GOT3 (cell line): ENCODE measurements at regions not wholly inside any gene's neighbourhood (a gene's known extent, or its start where the extent isn't known, plus 50 kb on each side); places are given as distances from the start of the nearest gene placed in this dataset.
"Not testable (repeated sequence)": the region's sequence is repeated elsewhere in the genome, so short reads cannot be mapped to it uniquely, and the experiment has no call there.

ENCODE experiments used
- DNase-seq: peaks from one replicate; lab custom pipeline; 2025; ENCODE audit warnings: mixed read lengths; lab: John Stamatoyannopoulos, UW

DNA sequence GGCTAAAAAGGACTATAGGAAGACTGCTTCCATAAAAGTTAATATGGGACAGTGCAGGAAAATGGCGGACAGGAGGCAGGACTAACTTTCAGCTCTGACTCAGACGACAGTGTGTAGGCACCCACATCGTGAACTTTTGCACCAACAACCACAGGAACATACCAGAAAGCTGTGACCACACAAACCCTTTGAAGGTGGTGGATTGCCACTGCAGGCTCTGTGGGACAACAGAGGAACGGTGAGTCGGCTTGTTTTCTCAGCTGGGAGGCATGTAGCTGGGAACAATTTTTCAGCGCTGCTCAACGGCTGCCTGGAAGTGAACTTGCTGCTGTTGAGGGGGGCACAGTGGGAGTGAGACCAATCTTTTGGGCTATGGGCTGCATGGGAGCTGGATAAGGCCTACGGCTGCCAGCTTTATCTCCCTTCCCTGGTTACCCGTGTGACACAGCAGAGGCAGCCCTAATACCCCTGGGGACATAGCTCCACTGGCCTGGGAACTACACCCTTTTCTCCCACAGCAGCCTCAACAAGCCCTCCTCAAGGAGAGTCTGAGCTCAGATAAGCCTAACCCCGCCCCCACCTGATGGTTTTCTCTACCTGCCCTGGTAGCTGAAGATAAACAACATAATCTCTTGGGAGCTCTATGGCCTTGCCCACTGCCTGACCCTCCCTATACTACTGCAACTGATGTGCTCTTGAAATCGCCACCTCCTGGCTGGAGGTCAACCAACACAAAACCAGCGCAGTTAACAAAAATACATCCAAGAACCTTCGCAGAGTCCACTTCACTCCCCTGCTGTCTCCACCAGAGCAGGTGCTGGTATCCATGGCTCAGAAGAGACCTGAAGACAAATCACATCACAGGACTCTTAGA, 1537.0 kb downstream of the C4orf33 start:
- DNase-seq: no peak

GRCh38 chr4:130636486-130636885, 1540.5 kb downstream of the C4orf33 start:
- no peak for DNase-seq

- DNase-seq: no peak
Observed at GRCh38 chr4:130640592-130640991, 1544.6 kb downstream of the C4orf33 start.

- DNase-seq: no peak
Observed at GRCh38 chr4:130646886-130647285, 1550.9 kb downstream of the C4orf33 start.

- DNase-seq: no peak
Observed at GRCh38 chr4:130648570-130648969, 1552.6 kb downstream of the C4orf33 start.

GRCh38 chr4:130653842-130654241, 1557.9 kb downstream of the C4orf33 start:
- no peak for DNase-seq

DNA sequence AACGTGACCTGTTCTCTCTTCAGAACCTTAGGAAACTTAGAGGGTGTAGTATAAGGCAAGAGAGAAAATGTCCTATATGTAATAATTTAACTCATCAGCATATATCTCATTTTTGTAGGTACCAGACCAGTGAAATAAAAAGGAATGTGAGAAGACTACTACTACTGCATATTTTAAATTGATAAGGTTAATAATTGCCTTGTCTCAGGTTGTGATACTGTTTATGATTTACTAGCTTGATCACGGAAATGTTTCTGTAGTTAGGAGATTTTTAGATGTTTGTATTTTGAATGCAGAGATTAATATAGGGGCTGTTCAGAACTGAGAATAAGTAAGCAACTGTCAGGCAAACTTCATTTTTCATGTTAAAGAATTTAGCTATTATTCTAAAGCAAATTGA, 1563.4 kb downstream of the C4orf33 start:
- DNase-seq: no peak

DNA sequence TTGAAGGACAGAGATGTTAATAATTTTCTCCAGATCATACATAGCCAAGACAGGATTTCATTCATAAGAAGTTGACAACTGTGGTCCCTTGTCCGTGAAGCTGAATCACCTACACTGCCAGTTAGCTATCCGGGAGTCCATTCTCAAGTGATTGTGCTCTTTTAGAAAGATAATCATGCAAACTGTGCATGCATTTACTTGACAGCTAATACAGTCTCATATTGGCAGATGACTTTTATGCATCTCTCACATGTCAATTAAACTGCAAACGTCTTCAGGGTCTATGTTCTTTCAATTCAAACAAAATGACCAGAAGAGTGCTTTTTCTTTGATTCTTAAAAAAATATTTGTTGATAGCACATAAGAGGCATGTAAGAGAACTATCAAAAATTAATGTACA, 1572.9 kb downstream of the C4orf33 start:
- no peak for DNase-seq

DNA sequence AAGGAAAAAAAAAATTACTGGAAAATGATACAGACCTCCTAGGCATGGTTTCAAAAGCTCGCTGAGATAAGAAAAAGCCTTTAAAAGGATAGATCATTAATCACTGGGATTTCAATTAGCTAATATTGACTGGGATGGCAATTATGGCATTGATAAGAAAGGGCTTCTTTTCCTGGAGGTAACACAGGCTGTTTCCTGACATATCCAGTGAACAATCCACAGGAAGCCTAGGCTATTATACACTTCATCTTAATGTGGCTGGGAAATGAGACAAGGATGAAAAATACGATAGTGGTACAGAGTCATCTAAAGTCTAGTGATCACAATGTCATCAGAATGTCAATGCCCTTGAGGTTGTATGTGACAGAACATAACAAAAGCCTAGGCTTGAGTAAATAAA, 1579.3 kb downstream of the C4orf33 start:
- DNase-seq: no peak

DNA sequence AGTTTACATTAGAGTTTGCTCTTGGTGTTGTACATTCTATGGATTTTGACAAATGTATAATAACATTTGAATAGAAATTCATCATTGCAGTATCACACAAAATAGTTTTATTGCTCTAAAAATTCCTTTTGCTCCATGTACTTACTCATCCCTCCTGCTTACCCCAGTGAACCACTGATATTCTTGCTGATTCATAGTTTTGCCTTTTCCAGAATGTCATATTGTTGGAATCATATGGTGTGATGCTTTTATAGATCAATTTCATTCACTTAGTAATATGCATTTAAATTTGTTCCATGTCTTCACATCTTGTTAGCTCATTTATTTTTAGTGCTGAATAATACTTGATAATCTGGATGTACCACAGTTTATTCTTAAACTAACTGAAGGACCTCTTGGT, 1593.2 kb downstream of the C4orf33 start:
- DNase-seq: no peak

DNA sequence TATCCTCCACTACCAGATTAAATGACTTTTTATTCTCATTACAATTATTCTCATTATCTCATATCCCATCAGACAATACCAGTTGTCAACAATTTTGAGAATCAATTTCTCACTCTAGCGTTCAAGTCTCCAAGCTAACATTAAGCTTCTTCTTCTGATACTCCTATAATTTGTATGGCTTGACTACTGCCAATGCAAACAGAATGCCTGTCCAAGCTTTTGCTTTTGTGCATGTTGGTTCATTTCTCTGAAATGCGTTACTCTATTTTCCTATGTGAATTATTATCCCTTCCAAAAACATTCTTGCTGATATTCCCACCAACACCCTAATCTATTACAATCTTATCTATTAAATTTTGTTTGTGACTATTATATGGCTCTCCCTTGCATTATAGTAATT, 1602.3 kb downstream of the C4orf33 start:
- DNase-seq: no peak

DNA sequence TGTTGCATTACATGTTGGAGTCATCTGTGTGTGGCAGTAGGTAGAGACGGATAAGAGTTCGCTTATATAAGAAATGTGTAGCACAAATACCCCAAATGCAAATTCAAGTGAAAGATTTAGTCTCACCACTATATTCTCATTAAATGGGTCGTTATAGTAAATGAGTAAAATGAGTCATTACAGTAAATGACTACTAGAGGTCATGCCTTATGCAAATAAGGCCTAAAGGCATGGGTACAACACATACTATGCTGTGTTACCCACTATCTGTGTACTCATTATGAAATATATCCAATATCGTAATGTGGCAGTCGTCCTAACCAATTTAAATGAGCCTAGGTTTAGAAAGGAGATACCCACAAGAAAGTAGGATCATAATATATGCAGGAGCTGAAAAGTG, 1603.1 kb downstream of the C4orf33 start:
- DNase-seq: no peak

GRCh38 chr4:130703211-130703935, 1607.4 kb downstream of the C4orf33 start:
- DNase-seq: no peak

DNA sequence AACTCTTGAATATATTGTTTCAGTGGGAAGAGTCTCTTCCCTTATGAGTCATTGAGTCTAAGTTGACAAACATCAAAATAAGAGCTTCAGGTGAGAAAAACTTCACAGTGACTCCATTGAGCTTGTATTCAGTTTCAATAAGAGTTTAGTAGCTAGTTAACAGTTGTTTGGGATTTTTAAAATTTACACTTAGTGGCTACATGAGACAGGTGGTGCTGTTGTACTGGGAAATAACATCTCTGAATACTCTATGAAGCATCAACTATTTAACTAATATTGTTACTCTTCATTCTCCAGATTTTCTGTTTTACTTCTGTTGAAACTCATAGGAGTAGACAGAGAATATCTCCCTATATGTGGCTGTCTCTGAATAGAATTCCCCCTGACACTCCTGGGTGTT, 1609.1 kb downstream of the C4orf33 start:
- DNase-seq: no peak

GRCh38 chr4:130712038-130712437, 1616.1 kb downstream of the C4orf33 start:
- DNase-seq: no peak

GRCh38 chr4:130714006-130714405, 1618.1 kb downstream of the C4orf33 start:
- no peak for DNase-seq

GRCh38 chr4:130722361-130722760, 1626.4 kb downstream of the C4orf33 start:
- no peak for DNase-seq

- no peak for DNase-seq
Observed at GRCh38 chr4:130736436-130737185, 1640.7 kb downstream of the C4orf33 start.

DNA sequence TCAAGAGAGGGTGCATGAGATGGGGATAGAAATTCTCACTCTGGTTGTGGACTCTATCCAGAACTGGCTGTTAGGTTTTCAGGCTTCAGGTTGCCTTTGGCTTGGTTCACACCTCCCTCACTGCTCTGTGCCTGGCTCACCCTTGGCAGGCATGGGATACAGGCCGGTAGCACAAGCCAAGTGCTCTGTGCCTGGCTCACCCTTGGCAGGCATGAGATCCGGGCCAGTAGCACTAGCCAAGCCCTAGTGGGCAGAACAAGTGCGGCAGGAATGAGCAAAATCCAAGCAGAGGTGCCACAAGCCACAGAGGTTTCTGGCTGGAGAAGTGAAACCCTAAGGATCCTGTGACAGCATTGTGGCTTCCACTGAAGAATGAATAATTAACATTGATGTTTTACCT, 1642.3 kb downstream of the C4orf33 start:
- DNase-seq: no peak

DNA sequence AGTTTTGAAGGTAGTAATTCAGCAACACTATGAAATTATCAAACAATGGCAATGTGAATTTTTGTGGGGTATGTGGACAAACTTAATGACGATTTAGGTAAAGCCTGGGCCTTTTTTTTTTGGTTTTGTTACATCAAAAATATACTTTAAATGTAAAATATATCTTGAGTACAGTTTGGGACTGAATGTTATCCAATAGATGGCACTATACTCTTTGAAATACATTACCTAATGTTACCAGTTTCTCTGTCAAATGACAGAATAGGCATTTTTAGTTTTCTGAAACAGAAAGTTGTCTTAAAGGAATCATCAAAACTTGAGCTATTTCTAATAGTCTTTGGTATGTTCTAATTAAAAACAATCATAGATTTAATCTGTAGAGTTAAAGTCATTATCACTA, 1651.9 kb downstream of the C4orf33 start:
- DNase-seq: no peak

GRCh38 chr4:130753926-130754325, 1658.0 kb downstream of the C4orf33 start:
- DNase-seq: no peak

GRCh38 chr4:130760246-130760645, 1664.3 kb downstream of the C4orf33 start:
- no peak for DNase-seq

GRCh38 chr4:130767384-130767783, 1671.4 kb downstream of the C4orf33 start:
- not testable (repeated sequence) for DNase-seq
